Tongue (tissue), 1 donor: ENCODE measurements at regions not wholly inside any gene's neighbourhood (a gene's known extent, or its start where the extent isn't known, plus 50 kb on each side); places are given as distances from the start of the nearest gene placed in this dataset.
"Not testable (repeated sequence)": the region's sequence is repeated elsewhere in the genome, so short reads cannot be mapped to it uniquely, and the experiment has no call there.

Experiments used
- DNase-seq: peaks from one replicate; pipeline ENCODE4 v3.0.0-alpha.2; 2015

GRCh38 chr5:97488126-97488668 lies 305.1 kb upstream of the RIOK2 start:
- DNase-seq = no peak

GRCh38 chr5:97489010-97489840 lies 306.2 kb upstream of the RIOK2 start:
- no peak for DNase-seq

DNA sequence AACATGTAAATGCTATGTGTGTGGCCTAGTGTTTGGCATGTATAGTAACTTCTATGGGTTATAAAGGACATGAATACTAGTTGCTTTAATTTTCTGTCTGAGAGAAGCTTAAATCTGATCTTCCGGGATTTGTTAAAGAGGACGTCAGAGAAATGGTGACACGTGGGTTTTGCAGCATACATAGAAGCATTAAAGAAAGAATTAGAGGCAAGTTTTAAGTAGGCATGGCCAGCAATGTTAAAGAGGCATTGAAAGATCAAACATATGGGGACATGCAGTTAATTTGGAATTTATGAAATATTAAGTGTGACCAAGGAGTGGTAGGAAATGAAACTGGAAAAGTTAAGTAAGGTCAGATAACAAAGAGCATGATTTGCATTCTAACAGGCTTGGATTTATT lies 311.4 kb upstream of the RIOK2 start:
- peak; percentile 22 for DNase-seq

- DNase-seq = no peak
Measured at GRCh38 chr5:97495301-97495700, 312.3 kb upstream of the RIOK2 start.

DNA sequence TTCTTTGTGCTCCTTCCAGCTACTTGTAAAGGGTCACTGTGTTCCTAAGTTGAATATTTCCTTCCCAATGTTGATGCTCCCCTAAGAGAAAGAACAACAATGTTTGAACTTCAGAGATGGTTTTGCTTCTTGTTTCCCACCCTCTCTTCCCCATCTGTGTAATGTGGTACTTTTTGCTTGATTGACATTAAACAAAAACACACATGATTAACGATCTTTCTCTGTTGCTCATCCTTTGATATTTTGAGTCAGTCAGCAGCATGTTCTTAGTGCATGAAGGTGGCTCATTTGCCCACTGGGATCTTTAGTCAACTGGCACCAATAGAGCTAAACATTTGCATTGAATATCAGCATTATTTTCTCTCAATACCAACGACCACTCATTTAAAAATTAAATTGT lies 313.0 kb upstream of the RIOK2 start:
- DNase-seq = no peak

- no peak for DNase-seq
Measured at GRCh38 chr5:97498657-97499056, 315.6 kb upstream of the RIOK2 start.

GRCh38 chr5:97499605-97500004 lies 316.6 kb upstream of the RIOK2 start:
- peak; percentile 17 for DNase-seq

GRCh38 chr5:97501286-97501964 lies 318.4 kb upstream of the RIOK2 start:
- no peak for DNase-seq

GRCh38 chr5:97501965-97502305 lies 318.9 kb upstream of the RIOK2 start:
- no peak for DNase-seq

- DNase-seq = no peak
Measured at GRCh38 chr5:97508864-97509263, 325.8 kb upstream of the RIOK2 start.

- not testable (repeated sequence) for DNase-seq
Measured at GRCh38 chr5:97519565-97519964, 336.5 kb upstream of the RIOK2 start.

- DNase-seq = not testable (repeated sequence)
Measured at GRCh38 chr5:97523336-97523735, 340.3 kb upstream of the RIOK2 start.

DNA sequence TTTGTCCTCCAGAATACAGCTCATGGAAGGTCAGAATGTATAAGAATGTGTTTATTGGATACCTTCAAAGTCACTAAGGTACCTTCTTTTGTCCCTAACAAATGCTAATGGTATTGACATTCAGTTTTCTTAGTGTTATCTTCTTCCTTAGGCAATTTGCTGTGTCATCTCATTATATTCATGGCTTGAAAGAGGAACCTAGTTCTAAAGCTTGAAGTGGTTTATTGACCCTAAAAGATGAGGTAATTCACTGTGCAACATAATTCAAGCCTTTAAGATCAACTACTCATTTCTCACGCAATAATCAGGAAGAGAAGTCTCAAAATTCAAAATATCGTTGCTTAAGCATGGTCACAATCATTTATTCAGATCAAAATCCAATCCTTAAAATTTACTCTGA lies 342.7 kb upstream of the RIOK2 start:
- no peak for DNase-seq

GRCh38 chr5:97528941-97529340 lies 345.9 kb upstream of the RIOK2 start:
- peak; percentile 87 for DNase-seq

DNA sequence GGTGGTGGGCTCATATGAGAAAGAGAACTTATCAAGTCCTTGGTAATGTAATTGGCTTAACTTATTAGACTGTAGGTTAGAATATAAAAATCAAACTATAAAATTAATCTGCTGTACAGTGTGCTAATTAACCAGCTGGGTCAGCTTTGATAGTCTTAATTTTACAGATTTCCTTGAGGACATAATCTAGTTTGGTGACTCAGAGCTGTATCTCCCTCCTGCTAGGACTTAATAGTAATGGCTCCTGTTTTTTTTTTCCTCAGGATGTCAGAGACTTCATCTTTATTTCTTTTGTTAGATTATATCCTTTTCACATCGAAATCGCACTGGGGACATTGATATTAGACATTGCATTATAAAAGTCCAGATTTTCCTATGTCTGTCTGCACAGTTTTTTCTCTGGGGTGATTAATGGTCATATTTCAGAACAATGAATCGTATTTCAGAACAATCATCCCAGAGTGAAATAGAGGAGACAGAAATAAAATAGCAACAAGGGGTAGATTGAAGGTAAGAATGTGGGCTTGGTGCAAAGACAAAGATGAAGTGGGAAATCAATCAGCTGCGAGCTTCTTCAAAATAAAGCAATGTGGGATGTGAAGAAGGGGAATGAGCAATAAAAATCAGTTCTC lies 346.4 kb upstream of the RIOK2 start:
- no peak for DNase-seq

DNA sequence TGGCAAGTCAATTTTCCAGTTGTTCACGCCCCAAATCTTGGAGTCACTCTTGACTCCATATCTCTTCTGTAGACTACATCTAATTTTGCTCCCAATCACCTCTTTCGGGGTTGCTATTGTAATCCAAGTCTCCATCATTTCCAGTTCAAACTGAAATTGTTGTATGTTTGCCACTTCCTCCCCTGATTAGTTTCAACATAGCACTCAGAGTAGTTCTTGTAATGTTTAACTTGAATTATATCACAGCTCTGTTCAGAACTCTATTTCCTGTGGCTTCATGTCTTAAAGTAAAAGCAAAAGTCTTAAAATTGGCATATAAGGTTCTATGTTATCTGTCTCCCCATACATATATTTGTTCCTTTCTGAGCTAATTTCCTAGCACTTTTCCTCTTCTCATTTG lies 348.5 kb upstream of the RIOK2 start:
- DNase-seq = no peak

DNA sequence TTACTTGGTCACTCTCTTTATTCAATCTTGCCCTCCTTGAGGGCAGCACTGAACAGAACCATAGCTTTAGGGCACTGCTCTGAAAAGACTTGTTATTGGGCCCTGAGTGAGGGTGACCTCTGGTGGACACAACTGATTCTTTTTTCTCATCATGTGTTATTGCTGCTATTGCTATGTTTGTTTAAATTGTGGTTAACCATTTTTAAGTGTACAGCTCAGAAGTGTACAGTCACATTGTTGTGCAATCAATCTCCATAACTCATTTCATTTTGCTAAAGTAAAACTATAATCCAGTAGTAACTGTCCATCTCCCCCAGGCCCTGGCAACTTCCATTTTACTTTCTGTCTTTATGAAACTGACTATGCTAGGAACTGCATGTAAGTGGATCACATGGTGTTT lies 351.1 kb upstream of the RIOK2 start:
- DNase-seq = peak; percentile 51

GRCh38 chr5:97536683-97537082 lies 353.6 kb upstream of the RIOK2 start:
- DNase-seq = no peak

DNA sequence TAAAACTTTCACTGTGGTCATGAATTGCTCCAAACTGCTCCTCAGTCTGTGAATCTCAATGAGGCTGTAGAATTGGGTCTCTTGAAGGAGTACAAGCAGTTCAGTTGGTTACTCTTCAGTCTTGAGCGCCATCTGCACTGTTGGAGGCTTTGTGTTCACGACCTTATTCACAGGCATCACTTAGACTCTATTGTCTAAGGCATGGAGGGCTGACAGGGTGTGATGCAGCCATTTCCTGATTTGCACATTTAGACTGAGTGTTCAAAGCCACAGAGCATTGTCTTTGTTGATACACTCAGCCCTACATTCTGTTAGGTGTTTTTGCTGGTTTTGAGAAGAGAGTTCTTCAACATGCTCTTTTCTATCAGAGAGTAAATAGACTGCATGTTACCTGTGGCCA lies 355.9 kb upstream of the RIOK2 start:
- DNase-seq = no peak

DNA sequence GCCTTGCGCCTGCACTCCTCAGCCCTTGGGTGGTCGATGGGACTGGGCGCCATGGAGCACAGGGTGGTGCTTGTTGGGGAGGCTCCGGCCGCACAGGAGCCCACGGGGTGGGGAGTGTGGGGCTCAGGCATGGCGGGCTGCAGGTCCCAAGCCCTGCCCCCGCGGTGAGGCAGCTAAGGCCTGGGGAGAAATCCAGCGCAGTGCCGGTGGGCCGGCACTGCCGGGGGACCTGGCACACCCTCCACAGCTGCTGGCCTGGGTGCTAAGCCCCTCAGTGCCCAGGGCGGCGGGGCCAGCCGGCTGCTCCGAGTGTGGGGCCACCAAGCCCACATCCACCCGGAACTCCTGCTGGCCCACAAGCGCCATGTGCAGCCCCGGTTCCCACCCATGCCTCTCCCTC lies 358.8 kb upstream of the RIOK2 start:
- no peak for DNase-seq

GRCh38 chr5:97542469-97542868 lies 359.4 kb upstream of the RIOK2 start:
- DNase-seq = no peak

DNA sequence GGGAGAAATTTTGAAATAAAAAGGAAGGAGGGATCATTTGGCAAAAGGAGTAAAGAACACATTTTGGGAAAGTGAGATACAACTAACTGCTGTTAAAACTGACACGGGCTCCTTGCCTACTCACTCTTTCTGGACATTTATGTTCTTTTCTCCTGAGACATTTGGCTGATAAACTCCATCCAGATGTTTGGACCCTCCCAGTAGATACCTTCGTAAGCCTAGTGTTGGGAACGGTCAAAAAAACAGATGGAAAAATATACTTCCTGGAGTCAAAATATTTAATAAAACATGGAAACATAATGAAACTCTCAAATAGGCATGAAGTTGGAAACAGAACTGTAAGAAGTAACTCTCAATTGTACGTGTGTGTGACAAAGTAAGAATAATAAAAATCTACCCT lies 360.1 kb upstream of the RIOK2 start:
- peak; percentile 23 for DNase-seq

DNA sequence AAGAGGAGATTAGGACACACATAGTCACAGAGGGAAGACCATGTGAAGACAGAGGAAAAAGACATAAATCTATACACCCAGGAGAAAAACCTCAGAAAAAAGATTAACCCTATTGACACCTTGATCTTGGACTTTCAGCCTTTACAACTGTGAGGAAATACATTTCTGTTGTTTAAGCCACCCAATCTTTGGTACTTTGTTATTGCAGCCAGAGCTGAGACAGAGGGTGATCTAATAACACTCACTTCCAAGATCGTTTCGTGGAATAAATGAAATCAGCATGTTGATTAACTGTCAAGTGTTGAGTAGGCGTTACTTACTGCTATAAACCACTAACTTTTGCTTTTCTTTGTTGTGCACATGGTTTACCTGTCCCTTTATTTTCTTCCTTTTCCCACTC lies 361.2 kb upstream of the RIOK2 start:
- DNase-seq = no peak
